Mucosa of descending colon (tissue), 3 donors: ENCODE measurements at regions not wholly inside any gene's neighbourhood (a gene's known extent, or its start where the extent isn't known, plus 50 kb on each side); places are given as distances from the start of the nearest gene placed in this dataset.

Experiments used
- ATAC-seq: fragments of 200-7000 bp; cut with Tn5 transposase; one replicate; pipeline ENCODE4 v1.9.1; 2020; ENCODE audit warnings: mild to moderate bottlenecking, moderate library complexity
- DNase-seq, 3 donors: peaks; one replicate each; pipeline ENCODE4 v3.0.0-alpha.2; 2020
- H3K36me3 ChIP-seq: fragments of 200-600 bp; one replicate; pipeline ENCODE4 v1.8.0; 2021; ENCODE audit warnings: low read depth, mild to moderate bottlenecking
- H3K4me1 ChIP-seq: fragments of 200-600 bp; one replicate; pipeline ENCODE4 v1.8.0; 2021; ENCODE audit warnings: low read depth, mild to moderate bottlenecking
- H3K4me3 ChIP-seq: fragments of 200-600 bp; one replicate; pipeline ENCODE4 v1.8.0; 2021; ENCODE audit warnings: mild to moderate bottlenecking
- H3K9me3 ChIP-seq: fragments of 200-600 bp; one replicate; pipeline ENCODE4 v1.8.0; 2021; ENCODE audit warnings: mild to moderate bottlenecking
- intact Hi-C, 2 donors: fragments of 100-400 bp; cut with DNase I in 1 of 2; cut with micrococcal nuclease in 1 of 2; formaldehyde crosslinking; loops; one replicate each; pipeline versions ENCODE4 v1.11.0 to v1.11.1; 2022; cut with DNase I, micrococcal nuclease
- TF ChIP-seq, protein P1 (sequence below): fragments of 200-600 bp; IDR thresholded peaks from one replicate; pipeline ENCODE4 v1.8.0; 2022; ENCODE audit warnings: antibody characterized with exemption, mild to moderate bottlenecking
- donor health status: DM: no; HTN: no; CAD: no; lungs with moderate emphysema.
- donor health status: DM: no; HTN: no; CAD: no.
- donor health status: DM: no; HTN: yes; CAD: no.

DNA sequence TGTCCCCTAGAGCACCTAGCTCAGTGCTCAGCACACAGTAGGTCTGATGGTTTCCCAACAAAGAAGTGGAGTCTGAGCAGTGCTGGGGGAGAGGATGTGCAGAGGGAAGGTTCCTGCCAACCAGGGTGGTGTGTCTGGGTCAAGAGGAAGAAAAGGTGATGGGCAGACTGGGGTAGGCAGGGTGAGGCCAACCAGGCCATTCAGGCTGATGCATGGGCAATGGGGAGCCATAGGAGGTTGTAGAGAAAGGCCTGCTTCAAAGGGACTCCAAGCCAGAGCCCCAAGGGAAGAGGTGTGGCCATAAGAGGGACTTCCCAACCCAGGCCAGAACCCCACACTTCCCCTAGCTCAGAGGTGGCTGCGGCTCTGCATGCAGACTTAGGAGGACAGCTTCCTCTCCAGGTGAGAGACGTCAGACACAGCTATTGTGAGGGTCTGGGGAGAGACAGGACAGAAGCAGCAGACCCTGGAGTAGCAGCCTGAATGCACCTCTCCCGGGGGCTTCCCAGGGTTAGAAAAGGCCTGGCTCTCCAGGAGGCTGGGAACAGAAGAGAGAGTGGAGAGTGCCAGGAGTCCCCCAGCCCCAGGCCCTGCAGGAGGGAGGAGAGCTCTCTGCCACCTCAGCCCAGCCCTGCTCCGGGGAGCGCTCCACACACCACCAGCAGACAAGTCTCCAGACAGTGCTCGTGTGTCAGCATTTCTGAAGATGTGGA lies 87.4 kb upstream of the ZMIZ1 start:
- ATAC-seq: no peak
- Histone ChIP-seq H3K4me3 (no peak overlapping the region), H3K4me1 (no peaks in the 10 kb centered on the region), H3K9me3 (no peaks in the 10 kb centered on the region), H3K36me3 (no peaks in the 10 kb centered on the region)
- intact Hi-C loops: no loop called here
- no peak for DNase-seq
- TF ChIP-seq, protein P1, sequence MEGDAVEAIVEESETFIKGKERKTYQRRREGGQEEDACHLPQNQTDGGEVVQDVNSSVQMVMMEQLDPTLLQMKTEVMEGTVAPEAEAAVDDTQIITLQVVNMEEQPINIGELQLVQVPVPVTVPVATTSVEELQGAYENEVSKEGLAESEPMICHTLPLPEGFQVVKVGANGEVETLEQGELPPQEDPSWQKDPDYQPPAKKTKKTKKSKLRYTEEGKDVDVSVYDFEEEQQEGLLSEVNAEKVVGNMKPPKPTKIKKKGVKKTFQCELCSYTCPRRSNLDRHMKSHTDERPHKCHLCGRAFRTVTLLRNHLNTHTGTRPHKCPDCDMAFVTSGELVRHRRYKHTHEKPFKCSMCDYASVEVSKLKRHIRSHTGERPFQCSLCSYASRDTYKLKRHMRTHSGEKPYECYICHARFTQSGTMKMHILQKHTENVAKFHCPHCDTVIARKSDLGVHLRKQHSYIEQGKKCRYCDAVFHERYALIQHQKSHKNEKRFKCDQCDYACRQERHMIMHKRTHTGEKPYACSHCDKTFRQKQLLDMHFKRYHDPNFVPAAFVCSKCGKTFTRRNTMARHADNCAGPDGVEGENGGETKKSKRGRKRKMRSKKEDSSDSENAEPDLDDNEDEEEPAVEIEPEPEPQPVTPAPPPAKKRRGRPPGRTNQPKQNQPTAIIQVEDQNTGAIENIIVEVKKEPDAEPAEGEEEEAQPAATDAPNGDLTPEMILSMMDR: no peak

DNA sequence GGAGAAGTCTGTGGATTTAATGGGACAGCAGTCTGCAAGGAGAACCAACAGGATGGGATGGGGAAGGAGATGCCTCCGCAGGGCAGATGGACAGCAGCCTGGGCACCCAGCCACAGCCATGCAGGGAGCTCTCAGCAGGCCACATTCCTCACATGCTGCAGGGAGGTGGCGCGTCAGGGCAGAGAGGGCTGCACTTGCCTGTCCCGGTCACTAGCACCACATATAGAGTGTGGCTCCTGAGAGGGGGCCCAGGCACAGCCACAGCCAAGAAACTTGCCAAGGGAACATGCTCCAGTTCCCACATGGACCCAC lies 86.8 kb upstream of the ZMIZ1 start:
- Histone ChIP-seq H3K9me3 (no peaks in the 10 kb centered on the region), H3K4me3 (no peak overlapping the region), H3K4me1 (no peaks in the 10 kb centered on the region), H3K36me3 (no peaks in the 10 kb centered on the region)
- TF ChIP-seq, protein P1: no peak
- no peak for ATAC-seq
- intact Hi-C loops: no loop called here
- DNase-seq: no peak

GRCh38 chr10:78982726-78983125 lies 86.0 kb upstream of the ZMIZ1 start:
- DNase-seq: no peak

GRCh38 chr10:78983608-78984007 lies 85.2 kb upstream of the ZMIZ1 start:
- Histone ChIP-seq H3K36me3 (no peaks in the 10 kb centered on the region), H3K9me3 (no peaks in the 10 kb centered on the region), H3K4me3 (no peak overlapping the region), H3K4me1 (no peaks in the 10 kb centered on the region)
- TF ChIP-seq, protein P1: no peak
- intact Hi-C loops: no loop called here
- ATAC-seq (no peak), DNase-seq (no peak)

More at GRCh38 chr10:78982726-78983125, 86.0 kb upstream of the ZMIZ1 start:
- no peak for ATAC-seq
- no peaks in the 10 kb centered on the region for H3K36me3 ChIP-seq
- no peaks in the 10 kb centered on the region for H3K9me3 ChIP-seq
- no peaks in the 10 kb centered on the region for H3K4me1 ChIP-seq
- intact Hi-C loops: no loop called here
- no peak overlapping the region for H3K4me3 ChIP-seq
- TF ChIP-seq, protein P1: no peak

DNA sequence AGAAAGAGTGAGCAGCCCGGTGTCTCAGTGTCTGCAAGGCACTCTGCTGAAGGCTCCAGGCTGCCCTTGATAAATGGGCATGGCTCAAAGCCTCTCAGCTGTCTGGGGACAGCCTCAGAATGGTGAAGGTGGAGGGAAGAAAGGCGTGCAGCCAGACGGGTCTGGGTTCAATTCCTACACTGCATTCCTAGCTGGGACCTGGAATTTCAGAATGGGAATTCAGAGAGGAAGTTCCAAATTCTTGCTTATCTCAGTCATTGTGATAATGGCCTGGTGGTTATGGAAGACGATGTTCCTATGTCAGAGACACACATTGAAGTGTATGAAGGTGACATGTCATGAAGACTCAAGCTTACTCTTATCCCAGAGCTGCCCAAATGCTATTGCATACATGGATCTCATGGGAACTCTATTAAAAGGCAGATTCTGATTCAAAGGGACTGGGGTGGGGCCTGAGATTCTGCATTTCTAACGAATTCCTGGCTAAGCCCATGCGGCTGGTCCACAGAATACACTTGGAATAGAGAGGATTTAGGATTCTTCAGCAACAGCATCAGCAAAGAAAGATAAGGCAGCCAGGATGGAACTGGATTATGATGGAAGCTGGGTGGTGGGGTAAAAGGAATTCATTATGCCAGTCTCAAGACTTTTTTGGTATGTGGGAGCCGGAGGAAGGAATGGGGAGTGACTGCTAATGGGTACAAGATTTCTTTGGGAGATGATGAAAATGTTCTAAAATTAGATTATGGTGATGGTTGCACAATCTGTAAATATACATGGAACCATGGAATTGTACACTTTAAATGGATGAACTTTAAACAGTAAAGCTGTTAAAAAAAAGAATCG lies 82.6 kb upstream of the ZMIZ1 start:
- H3K9me3 ChIP-seq: no peaks in the 10 kb centered on the region
- ATAC-seq (no peak), DNase-seq (no peak)
- H3K4me1 ChIP-seq: no peaks in the 10 kb centered on the region
- intact Hi-C loops: no loop called here
- no peaks in the 10 kb centered on the region for H3K36me3 ChIP-seq
- TF ChIP-seq, protein P1: no peak
- H3K4me3 ChIP-seq: no peak overlapping the region
